ENCODE measurements at regions not wholly inside any gene's neighbourhood (a gene's known extent, or its start where the extent isn't known, plus 50 kb on each side); places are given as distances from the start of the nearest gene placed in this dataset.

- TF ChIP-seq CTCF (IDR thresholded peaks at IDR 0.05; ENCODE audit: low read depth, low read length, poor library complexity, severe bottlenecking) (no peak), EZH2phosphoT487 (IDR thresholded peaks at IDR 0.05; ENCODE audit: borderline replicate concordance, low read length) (no peak)
Measured at GRCh38 chr1:242710286-242710685, 185.8 kb upstream of the PLD5 start.

Data from DOHH2 (cell line).